Suprapubic skin (tissue), 4 donors: ENCODE measurements at regions not wholly inside any gene's neighbourhood (a gene's known extent, or its start where the extent isn't known, plus 50 kb on each side); places are given as distances from the start of the nearest gene placed in this dataset.

Experiments
- CTCF ChIP-seq, 2 donors: fragments of 200-600 bp in 1 of 2; fragments of 450-650 bp in 1 of 2; sonication (generic) in 1 of 2; IDR thresholded peaks; one replicate each; pipeline ENCODE4 v1.5.1; 2016 to 2019; ENCODE audit warnings: antibody characterized with exemption in 2 of 2, mild to moderate bottlenecking in 1 of 2, moderate library complexity in 1 of 2
- EP300 ChIP-seq: sonication (generic); formaldehyde crosslinking; IDR thresholded peaks from one replicate; pipeline ENCODE4 v1.6.1; 2017; ENCODE audit warnings: antibody characterized with exemption
- POLR2A ChIP-seq, 2 donors: fragments of 450-650 bp; IDR thresholded peaks; one replicate each; pipeline ENCODE4 v1.6.1; 2017; ENCODE audit warnings: antibody characterized with exemption in 2 of 2, mild to moderate bottlenecking in 2 of 2, moderate library complexity in 2 of 2
- POLR2AphosphoS5 ChIP-seq, 3 donors: sonication (generic); formaldehyde crosslinking; IDR thresholded peaks; one replicate each; pipeline ENCODE4 v1.6.1; 2017; ENCODE audit warnings: antibody characterized with exemption in 3 of 3

GRCh38 chr6:19070520-19070919 is 683.4 kb downstream of the RNF144B start:
- no peak for TF ChIP-seq EP300
- no peak for TF ChIP-seq CTCF (IDR thresholded peaks at IDR 0.05)
- TF ChIP-seq POLR2AphosphoS5 (IDR thresholded peaks at IDR 0.05): no peak
- TF ChIP-seq POLR2A (IDR thresholded peaks at IDR 0.05): no peak
